K562 (cell line): ENCODE measurements at regions not wholly inside any gene's neighbourhood (a gene's known extent, or its start where the extent isn't known, plus 50 kb on each side); places are given as distances from the start of the nearest gene placed in this dataset.

ENCODE experiments used
- CC2D1A ChIP-seq: fragments of 450-650 bp; IDR thresholded peaks from 2 replicates; pipeline ENCODE4 v1.6.1; 2017; ENCODE audit warnings: mild to moderate bottlenecking
- CHD4 ChIP-seq: fragments of 200-600 bp; sonication (generic); IDR thresholded peaks from 3 replicates; pipeline ENCODE4 v1.6.1; 2012; ENCODE audit warnings: low read depth, mild to moderate bottlenecking, mixed read lengths, low read length, inconsistent platforms; ENCODE audit not compliant: insufficient read depth, insufficient replicate concordance, poor library complexity, severe bottlenecking
- LARP7 ChIP-seq: fragments of 450-650 bp; IDR thresholded peaks from 2 replicates; pipeline ENCODE4 v1.6.1; 2016
- RCOR1 ChIP-seq, 2 experiments: IDR thresholded peaks; 2 replicates each; pipeline ENCODE4 v1.6.1; 2012; ENCODE audit warnings: low read depth in 2 of 2, low read length in 2 of 2, borderline replicate concordance in 1 of 2, improper control_type of control experiment in 1 of 2
- SMARCB1 ChIP-seq: IDR thresholded peaks from 2 replicates; pipeline ENCODE4 v1.6.1; 2011; ENCODE audit warnings: improper control_type of control experiment, low read depth; ENCODE audit not compliant: insufficient read length
- TAF9B ChIP-seq: fragments of 450-650 bp; IDR thresholded peaks from 2 replicates; pipeline ENCODE4 v1.6.1; 2018; ENCODE audit warnings: mild to moderate bottlenecking; ENCODE audit not compliant: partially characterized antibody
- ZNF197 ChIP-seq: fragments of 200-800 bp; sonication (Bioruptor generic); IDR thresholded peaks from 2 replicates; pipeline ENCODE4 v1.6.1; 2016; ENCODE audit warnings: low read depth, missing genetic modification characterization, missing compliant biosample characterization
- ZNF224 ChIP-seq: sonication (generic); formaldehyde crosslinking; IDR thresholded peaks from 2 replicates; pipeline ENCODE4 v1.8.0; 2022; ENCODE audit warnings: mild to moderate bottlenecking, missing genetic modification reagents
- TF ChIP-seq, protein P1 (sequence below), 2 experiments: fragments of 450-650 bp; conservative IDR thresholded peaks; 2 replicates each; pipeline ENCODE4 v1.6.1; 2017; ENCODE audit warnings: mild to moderate bottlenecking in 2 of 2, moderate library complexity in 2 of 2
- TF ChIP-seq, protein P2 (sequence below): sonication (generic); formaldehyde crosslinking; IDR thresholded peaks from 2 replicates; pipeline ENCODE4 v1.8.0; 2022; ENCODE audit warnings: missing genetic modification reagents, mild to moderate bottlenecking, moderate library complexity, borderline replicate concordance

DNA sequence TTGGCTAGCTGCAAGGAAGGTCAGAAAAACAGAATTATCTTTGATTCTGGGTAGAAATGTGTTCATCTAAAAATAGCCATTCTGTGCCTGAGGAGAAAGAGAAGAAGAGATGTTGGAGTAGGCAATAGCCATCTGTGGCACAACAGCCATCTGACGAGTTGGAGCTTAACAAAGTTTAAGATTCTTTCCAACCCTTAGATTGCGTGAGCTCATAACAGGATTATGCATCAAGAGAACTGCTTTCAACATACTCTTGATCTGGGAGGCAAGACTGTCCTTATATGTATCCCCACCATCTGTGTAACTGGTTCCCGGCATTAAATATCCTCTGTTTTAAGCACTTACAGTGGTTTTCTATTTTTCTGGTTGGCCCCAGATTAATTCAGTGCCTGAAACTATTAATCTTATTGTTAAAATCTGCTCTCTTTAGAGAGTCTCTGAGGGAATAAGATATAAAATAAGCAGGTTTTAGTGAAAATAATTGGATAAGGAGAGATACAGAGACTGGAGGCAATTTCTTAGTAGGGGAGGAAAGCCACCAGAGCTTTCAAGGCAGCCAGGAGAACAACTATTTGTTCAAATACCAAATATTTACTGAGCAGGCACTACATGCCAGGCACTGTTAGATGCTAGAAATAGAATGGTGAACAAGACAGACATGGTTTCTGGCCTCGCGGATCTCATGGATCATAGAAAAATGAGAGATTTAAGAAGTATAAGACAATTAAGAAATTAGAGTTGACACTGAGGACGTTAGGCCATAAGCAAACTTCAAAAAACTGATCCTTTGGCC, 398.0 kb downstream of the SMARCA1 start (continued):
- TF ChIP-seq, protein P1, sequence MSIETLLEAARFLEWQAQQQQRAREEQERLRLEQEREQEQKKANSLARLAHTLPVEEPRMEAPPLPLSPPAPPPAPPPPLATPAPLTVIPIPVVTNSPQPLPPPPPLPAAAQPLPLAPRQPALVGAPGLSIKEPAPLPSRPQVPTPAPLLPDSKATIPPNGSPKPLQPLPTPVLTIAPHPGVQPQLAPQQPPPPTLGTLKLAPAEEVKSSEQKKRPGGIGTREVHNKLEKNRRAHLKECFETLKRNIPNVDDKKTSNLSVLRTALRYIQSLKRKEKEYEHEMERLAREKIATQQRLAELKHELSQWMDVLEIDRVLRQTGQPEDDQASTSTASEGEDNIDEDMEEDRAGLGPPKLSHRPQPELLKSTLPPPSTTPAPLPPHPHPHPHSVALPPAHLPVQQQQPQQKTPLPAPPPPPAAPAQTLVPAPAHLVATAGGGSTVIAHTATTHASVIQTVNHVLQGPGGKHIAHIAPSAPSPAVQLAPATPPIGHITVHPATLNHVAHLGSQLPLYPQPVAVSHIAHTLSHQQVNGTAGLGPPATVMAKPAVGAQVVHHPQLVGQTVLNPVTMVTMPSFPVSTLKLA (conservative IDR thresholded peaks at IDR 0.05), result no peak
- TF ChIP-seq SMARCB1 (no peak), ZNF224 (CRISPR knock-in tag) (no peak), CC2D1A (no peak), RCOR1 (IDR thresholded peaks at IDR 0.05; ENCODE audit: borderline replicate concordance in 1 of 2, low read depth in 2 of 2, low read length in 2 of 2) (no peak), ZNF197 (CRISPR knock-in tag) (no peak), CHD4 (no peak), TAF9B (no peak), LARP7 (no peak)
- TF ChIP-seq, protein P2, sequence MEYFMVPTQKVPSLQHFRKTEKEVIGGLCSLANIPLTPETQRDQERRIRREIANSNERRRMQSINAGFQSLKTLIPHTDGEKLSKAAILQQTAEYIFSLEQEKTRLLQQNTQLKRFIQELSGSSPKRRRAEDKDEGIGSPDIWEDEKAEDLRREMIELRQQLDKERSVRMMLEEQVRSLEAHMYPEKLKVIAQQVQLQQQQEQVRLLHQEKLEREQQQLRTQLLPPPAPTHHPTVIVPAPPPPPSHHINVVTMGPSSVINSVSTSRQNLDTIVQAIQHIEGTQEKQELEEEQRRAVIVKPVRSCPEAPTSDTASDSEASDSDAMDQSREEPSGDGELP (CRISPR knock-in tag), result no peak
